Astrocyte of the cerebellum (primary cell): ENCODE measurements at regions not wholly inside any gene's neighbourhood (a gene's known extent, or its start where the extent isn't known, plus 50 kb on each side); places are given as distances from the start of the nearest gene placed in this dataset.

Experiments
- DNase-seq: peaks from one replicate; pipeline ENCODE4 v3.0.0-alpha.2; 2011; ENCODE audit warnings: low read depth
- H3K4me3 ChIP-seq: 2 replicates; pipeline ENCODE4 v1.5.1; 2011; ENCODE audit warnings: mild to moderate bottlenecking, low read depth, low read length, moderate library complexity
- CTCF ChIP-seq: IDR thresholded peaks from 2 replicates; pipeline ENCODE4 v1.5.1; 2012; ENCODE audit warnings: low read length, low read depth, moderate library complexity, mild to moderate bottlenecking; ENCODE audit errors: missing control alignments
- in situ Hi-C: cut with HindIII; loops from 2 replicates; pipeline ENCODE4 v1.10.0; 2017; ENCODE audit warnings: low sequenced_read_pairs

GRCh38 chr14:53836551-53836950, 120.1 kb downstream of the BMP4 start:
- no peak overlapping the region for H3K4me3 ChIP-seq
- in situ Hi-C loops: no loop called here
- TF ChIP-seq CTCF: no peak
- no peak for DNase-seq

- no peak for DNase-seq
- TF ChIP-seq CTCF: no peak
- H3K4me3 ChIP-seq: no peak overlapping the region
- in situ Hi-C loops: no loop called here
These were observed 127.8 kb downstream of the BMP4 start for GRCh38 chr14:53828820-53829219.

- H3K4me3 ChIP-seq: no peak overlapping the region
- no peak for DNase-seq
- TF ChIP-seq CTCF: no peak
- in situ Hi-C loops: loop anchor here (25.0 kb wide), 1 partner anchor 513 kb away; no protein-coding TSS in a partner anchor
These were observed 132.6 kb downstream of the BMP4 start for GRCh38 chr14:53824061-53824460.

GRCh38 chr14:53814392-53814791, 142.2 kb downstream of the BMP4 start:
- no peak overlapping the region for H3K4me3 ChIP-seq
- DNase-seq: no peak
- in situ Hi-C loops: loop anchor here (25.0 kb wide), 1 partner anchor 523 kb away; no protein-coding TSS in a partner anchor
- no peak for TF ChIP-seq CTCF

GRCh38 chr14:53810221-53810620, 146.4 kb downstream of the BMP4 start:
- H3K4me3 ChIP-seq: no peak overlapping the region
- TF ChIP-seq CTCF: no peak
- no peak for DNase-seq
- in situ Hi-C loops: loop anchor here (25.0 kb wide), 1 partner anchor 527 kb away; no protein-coding TSS in a partner anchor

GRCh38 chr14:53808042-53808441, 148.6 kb downstream of the BMP4 start:
- no peak for TF ChIP-seq CTCF
- in situ Hi-C loops: loop anchor here (25.0 kb wide), 1 partner anchor 529 kb away; no protein-coding TSS in a partner anchor
- no peak overlapping the region for H3K4me3 ChIP-seq
- no peak for DNase-seq
